ENCODE measurements at regions not wholly inside any gene's neighbourhood (a gene's known extent, or its start where the extent isn't known, plus 50 kb on each side); places are given as distances from the start of the nearest gene placed in this dataset.

DNA sequence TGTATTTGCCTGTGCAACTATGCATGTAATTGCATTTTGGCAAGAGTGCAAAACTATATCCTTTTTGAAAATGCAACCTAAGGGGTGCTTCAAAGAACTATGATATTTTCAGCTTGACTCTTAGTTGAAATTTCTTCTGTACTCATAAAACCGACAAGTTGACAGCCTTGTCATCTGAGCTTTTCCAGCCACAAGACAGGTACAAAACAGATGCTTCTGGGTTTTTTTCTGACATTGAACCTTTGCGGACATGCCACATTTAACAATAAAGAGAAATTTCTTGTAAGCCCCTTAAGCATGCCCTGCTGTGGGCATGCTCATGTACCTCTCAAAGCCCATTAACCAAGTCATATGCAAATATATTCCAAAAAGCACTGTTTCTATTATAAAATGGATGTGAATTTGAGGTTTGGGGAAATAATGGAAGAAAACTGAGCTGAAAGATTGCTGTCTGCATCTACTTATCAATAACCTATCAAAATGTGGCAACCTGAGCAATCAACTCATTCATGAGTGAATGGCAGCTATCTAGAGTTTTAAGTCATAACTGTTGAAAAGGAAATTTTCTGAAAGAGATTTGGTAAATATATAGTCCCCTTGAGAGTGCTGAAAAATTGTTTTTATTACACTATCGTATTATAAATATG, 1117.0 kb upstream of the LRRTM3 start:
- no peak for DNase-seq (ENCODE audit: low read depth)
- TF ChIP-seq, protein P1, sequence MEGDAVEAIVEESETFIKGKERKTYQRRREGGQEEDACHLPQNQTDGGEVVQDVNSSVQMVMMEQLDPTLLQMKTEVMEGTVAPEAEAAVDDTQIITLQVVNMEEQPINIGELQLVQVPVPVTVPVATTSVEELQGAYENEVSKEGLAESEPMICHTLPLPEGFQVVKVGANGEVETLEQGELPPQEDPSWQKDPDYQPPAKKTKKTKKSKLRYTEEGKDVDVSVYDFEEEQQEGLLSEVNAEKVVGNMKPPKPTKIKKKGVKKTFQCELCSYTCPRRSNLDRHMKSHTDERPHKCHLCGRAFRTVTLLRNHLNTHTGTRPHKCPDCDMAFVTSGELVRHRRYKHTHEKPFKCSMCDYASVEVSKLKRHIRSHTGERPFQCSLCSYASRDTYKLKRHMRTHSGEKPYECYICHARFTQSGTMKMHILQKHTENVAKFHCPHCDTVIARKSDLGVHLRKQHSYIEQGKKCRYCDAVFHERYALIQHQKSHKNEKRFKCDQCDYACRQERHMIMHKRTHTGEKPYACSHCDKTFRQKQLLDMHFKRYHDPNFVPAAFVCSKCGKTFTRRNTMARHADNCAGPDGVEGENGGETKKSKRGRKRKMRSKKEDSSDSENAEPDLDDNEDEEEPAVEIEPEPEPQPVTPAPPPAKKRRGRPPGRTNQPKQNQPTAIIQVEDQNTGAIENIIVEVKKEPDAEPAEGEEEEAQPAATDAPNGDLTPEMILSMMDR (conservative IDR thresholded peaks at IDR 0.05; ENCODE audit: low read depth, low read length), result no peak
- no peak overlapping the region for H3K4me3 ChIP-seq (ENCODE audit: low read depth, low read length)

DNA sequence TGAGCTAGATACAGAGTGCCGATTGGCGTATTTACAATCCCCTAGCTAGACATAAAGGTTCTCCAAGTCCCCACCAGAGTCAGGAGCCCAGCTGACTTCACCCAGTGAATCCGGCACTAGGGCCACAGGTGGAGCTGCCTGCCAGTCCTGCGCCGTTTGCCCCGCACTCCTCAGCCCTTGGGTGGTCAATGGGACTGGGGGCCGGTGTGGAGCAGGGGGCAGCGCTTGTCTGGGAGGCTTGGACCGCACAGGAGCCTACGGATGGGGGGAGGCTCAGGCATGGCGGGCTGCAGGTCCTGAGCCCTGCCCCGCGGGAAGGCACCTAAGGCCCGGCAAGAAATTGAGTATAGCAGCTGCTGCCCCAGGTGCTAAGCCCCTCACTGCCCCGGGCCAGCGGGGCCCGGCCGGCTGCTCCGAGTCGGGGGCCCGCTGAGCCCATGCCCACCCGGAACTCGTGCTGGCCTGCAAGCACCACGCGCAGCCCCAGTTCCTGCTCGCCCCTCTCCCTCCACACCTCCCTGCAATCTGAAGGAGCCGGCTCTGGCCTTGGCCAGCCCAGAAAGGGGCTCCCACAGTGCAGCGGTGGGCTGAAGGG, 1113.8 kb upstream of the LRRTM3 start:
- TF ChIP-seq, protein P1 (conservative IDR thresholded peaks at IDR 0.05; ENCODE audit: low read depth, low read length), result no peak
- no peak overlapping the region for H3K4me3 ChIP-seq (ENCODE audit: low read depth, low read length)
- DNase-seq (ENCODE audit: low read depth), result no peak

DNA sequence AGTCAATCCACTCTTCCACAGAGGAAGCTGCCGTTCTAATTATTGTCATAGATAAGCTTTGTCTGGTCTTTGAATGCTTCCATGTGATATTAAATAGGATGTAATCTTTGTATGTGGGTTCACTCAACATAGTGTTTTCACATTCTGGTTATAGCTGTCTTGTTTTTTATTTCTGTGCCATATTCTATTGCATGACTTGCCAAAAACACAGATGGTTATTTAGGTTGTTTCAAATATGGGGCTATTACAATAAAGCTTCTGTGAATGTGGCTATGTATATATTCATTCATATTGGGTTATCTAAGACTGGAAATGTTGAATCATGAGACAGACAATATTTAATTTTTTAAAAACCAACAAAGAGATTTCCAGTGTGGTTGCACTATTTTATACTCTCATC, 1109.3 kb upstream of the LRRTM3 start:
- TF ChIP-seq, protein P1 (conservative IDR thresholded peaks at IDR 0.05; ENCODE audit: low read depth, low read length), result no peak
- no peak for DNase-seq (ENCODE audit: low read depth)
- H3K4me3 ChIP-seq (ENCODE audit: low read depth, low read length), result no peak overlapping the region

DNA sequence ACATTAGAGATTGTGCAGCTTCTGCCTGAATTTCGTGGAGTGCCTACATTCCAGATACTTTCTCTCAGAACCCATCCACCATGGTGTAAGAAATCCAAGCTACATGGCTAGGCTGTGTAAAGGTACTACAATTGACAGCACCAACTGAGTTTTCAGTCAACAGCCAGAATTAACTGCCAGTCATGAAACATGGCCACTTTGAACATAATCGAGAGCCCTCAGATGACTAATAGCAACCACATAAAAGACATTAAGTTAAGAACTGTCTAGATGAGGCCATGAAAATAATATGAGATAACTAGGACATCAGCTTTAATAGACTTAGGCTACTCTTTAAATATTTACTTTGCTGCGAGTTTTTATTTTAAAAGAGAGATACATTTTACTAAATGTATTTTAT, 1106.8 kb upstream of the LRRTM3 start:
- no peak overlapping the region for H3K4me3 ChIP-seq (ENCODE audit: low read depth, low read length)
- no peak for DNase-seq (ENCODE audit: low read depth)
- TF ChIP-seq, protein P1 (conservative IDR thresholded peaks at IDR 0.05; ENCODE audit: low read depth, low read length), result no peak

DNA sequence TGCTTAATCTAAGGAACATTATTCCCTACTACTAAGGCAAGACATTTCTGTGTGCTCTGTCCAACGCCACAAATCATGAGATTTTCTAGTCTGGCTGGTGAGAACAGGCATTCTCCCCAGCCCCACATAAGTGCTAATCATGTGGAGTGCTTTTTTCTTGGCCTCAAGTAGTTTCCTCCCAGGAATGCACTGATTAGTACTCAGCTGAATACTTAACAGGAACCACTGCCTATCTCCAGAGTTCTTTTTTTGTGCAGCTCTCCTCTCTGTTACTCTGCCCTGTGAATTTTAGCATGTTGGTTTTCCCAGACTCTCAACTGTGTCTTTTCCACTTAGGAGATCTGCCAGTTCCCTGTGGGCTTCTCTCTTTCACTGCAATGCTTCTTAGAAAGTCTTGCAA, 1098.5 kb upstream of the LRRTM3 start:
- no peak overlapping the region for H3K4me3 ChIP-seq (ENCODE audit: low read depth, low read length)
- no peak for DNase-seq (ENCODE audit: low read depth)
- TF ChIP-seq, protein P1 (conservative IDR thresholded peaks at IDR 0.05; ENCODE audit: low read depth, low read length), result no peak

DNA sequence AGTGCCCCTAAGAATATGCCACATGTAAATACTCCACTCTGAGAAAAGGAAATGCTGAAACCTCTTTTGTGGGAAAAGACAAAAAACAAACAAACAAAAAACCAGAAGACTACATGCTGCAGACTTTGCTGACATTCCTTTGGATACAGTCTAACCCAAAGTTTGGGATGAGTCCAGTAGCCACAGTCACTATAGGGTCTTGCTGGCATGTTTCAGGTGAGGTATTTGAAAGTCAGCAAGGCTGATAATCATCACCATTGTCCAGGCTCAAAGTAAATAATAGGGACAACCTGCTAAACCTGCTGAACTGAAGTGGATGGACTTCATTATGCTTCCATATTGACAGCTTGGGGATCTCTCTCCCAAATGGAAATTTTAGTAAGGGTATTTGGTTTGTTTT, 1087.0 kb upstream of the LRRTM3 start:
- DNase-seq (ENCODE audit: low read depth), result no peak
- H3K4me3 ChIP-seq (ENCODE audit: low read depth, low read length), result no peak overlapping the region
- TF ChIP-seq, protein P1 (conservative IDR thresholded peaks at IDR 0.05; ENCODE audit: low read depth, low read length), result no peak

DNA sequence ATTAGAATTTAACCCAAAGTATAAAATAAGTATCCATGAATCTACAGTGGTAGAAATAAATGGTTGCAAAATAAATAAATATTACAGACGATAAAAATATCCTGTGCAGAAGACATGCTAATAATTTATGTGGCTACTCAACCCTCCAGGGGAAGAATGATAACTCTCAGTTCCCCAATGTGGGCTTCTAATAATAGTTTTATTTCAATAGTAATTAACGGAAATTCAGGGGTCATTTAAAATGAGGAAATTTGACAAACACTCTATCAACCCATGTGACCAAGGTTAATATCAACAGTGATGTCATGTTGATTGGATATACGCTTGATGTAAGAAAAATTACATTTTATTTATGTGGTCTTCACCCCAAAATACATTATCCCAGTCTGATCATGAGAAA, 1082.6 kb upstream of the LRRTM3 start:
- DNase-seq (ENCODE audit: low read depth), result no peak
- no peak overlapping the region for H3K4me3 ChIP-seq (ENCODE audit: low read depth, low read length)
- TF ChIP-seq, protein P1 (conservative IDR thresholded peaks at IDR 0.05; ENCODE audit: low read depth, low read length), result no peak

Measured in choroid plexus epithelial cell (primary cell).